HCT116 (cell line): ENCODE measurements at regions not wholly inside any gene's neighbourhood (a gene's known extent, or its start where the extent isn't known, plus 50 kb on each side); places are given as distances from the start of the nearest gene placed in this dataset.
"Not testable (repeated sequence)": the region's sequence is repeated elsewhere in the genome, so short reads cannot be mapped to it uniquely, and the experiment has no call there.

Source experiments
- ATAC-seq: fragments of 200-7000 bp; cut with Tn5 transposase; 2 replicates; pipeline ENCODE4 v1.9.1; 2020; ENCODE audit warnings: mild to moderate bottlenecking, moderate library complexity
- BruUV-seq: library from RNA; stranded (reverse); fragments of 400-500 nt; replicated peaks from 2 replicates; lab custom pipeline; 2021; lab: Mats Ljungman, UMichigan
- CTCF ChIA-PET: fragments of 300-600 bp; sonication (Branson Sonifier 250); formaldehyde crosslinking; loops from one replicate; lab custom pipeline; 2021; ENCODE audit warnings: antibody characterized with exemption; lab: Charles Lee
- POLR2A ChIA-PET: fragments of 300-600, 350-600 bp; sonication (Branson Sonifier 250); formaldehyde crosslinking; loops from one replicate; lab custom pipeline; 2021; ENCODE audit warnings: antibody characterized with exemption; lab: Charles Lee
- RAD21 ChIA-PET, 2 experiments: fragments of 300-600 bp; sonication (Branson Sonifier 250); formaldehyde crosslinking; loops; one replicate each; lab custom pipeline; 2023; ENCODE audit warnings: low total read pairs in 2 of 2; ENCODE audit not compliant: uncharacterized antibody in 2 of 2, unreplicated experiment in 2 of 2, low non-redundant PET in 1 of 2; lab: Charles Lee
- DNase-seq: peaks from one replicate; pipeline ENCODE4 v3.0.0-alpha.2; 2010; ENCODE audit warnings: low read depth, low spot score
- H2AFZ ChIP-seq: fragments of 200-600 bp; shearing (Covaris generic), sonication (generic); 2 replicates; pipeline ENCODE4 v1.6.1; 2017; ENCODE audit warnings: low read depth, mixed run types, mixed read lengths, antibody characterized with exemption, low read length; ENCODE audit not compliant: poor library complexity, severe bottlenecking
- H3K27ac ChIP-seq: 2 replicates; pipeline ENCODE4 v1.5.1; 2012; ENCODE audit warnings: low read depth, low read length
- H3K27me3 ChIP-seq: fragments of 200-600 bp; sonication (generic); 2 replicates; pipeline ENCODE4 v1.6.1; 2016; ENCODE audit warnings: mixed run types, low read length, mixed read lengths; ENCODE audit not compliant: insufficient read depth
- H3K36me3 ChIP-seq, 2 experiments: fragments of 200-500 bp in 1 of 2; fragments of 200-600 bp in 1 of 2; sonication (Bioruptor generic) in 1 of 2; sonication (generic) in 1 of 2; 2 replicates each; pipeline versions ENCODE4 v1.5.1 to v1.6.1; 2014 to 2016; ENCODE audit warnings: low read length in 2 of 2, inconsistent platforms in 1 of 2, mixed read lengths in 1 of 2, mixed run types in 1 of 2; ENCODE audit not compliant: insufficient read depth in 2 of 2, control insufficient read depth in 1 of 2
- H3K4me1 ChIP-seq, 2 experiments: fragments of 200-600 bp in 1 of 2; sonication (generic) in 1 of 2; 2 replicates each; pipeline versions ENCODE4 v1.5.1 to v1.6.1; 2012 to 2017; ENCODE audit warnings: low read length in 2 of 2, inconsistent platforms in 1 of 2, mild to moderate bottlenecking in 1 of 2, mixed read lengths in 1 of 2, mixed run types in 1 of 2, moderate library complexity in 1 of 2; ENCODE audit not compliant: insufficient read depth in 2 of 2, control insufficient read depth in 1 of 2
- H3K4me2 ChIP-seq: fragments of 200-600 bp; sonication (generic); 2 replicates; pipeline ENCODE4 v1.6.1; 2017; ENCODE audit warnings: mixed run types, low read length, mixed read lengths
- H3K4me3 ChIP-seq, 2 experiments: fragments of 200-600 bp in 1 of 2; sonication (generic) in 1 of 2; replicated peaks in 1 of 2; 2 replicates each; pipeline ENCODE4 v1.5.1; 2011 to 2016; ENCODE audit warnings: low read length in 2 of 2, control low read depth in 1 of 2, low read depth in 1 of 2, mild to moderate bottlenecking in 1 of 2, mixed read lengths in 1 of 2, mixed run types in 1 of 2
- H3K79me2 ChIP-seq: fragments of 200-600 bp; sonication (generic); 2 replicates; pipeline ENCODE4 v1.6.1; 2017; ENCODE audit warnings: mild to moderate bottlenecking, mixed run types, low read length, moderate library complexity, mixed read lengths; ENCODE audit not compliant: insufficient read depth
- H3K9ac ChIP-seq: fragments of 200-600 bp; sonication (generic); 2 replicates; pipeline ENCODE4 v1.6.1; 2016; ENCODE audit warnings: low read length, mixed read lengths
- H3K9me2 ChIP-seq: fragments of 200-600 bp; sonication (generic), shearing (Covaris generic); 2 replicates; pipeline ENCODE4 v1.6.1; 2017; ENCODE audit warnings: mixed run types, mild to moderate bottlenecking, moderate library complexity; ENCODE audit not compliant: insufficient read depth
- H3K9me3 ChIP-seq, 2 experiments: fragments of 200-500 bp in 1 of 2; fragments of 200-600 bp in 1 of 2; sonication (Bioruptor generic) in 1 of 2; sonication (generic) in 1 of 2; 2 replicates each; pipeline ENCODE4 v1.6.1; 2014 to 2017; ENCODE audit warnings: low read length in 2 of 2, mixed read lengths in 2 of 2, inconsistent platforms in 1 of 2, low read depth in 1 of 2, mild to moderate bottlenecking in 1 of 2, mixed run types in 1 of 2, moderate library complexity in 1 of 2; ENCODE audit not compliant: control insufficient read depth in 1 of 2, insufficient read depth in 1 of 2
- H4K20me1 ChIP-seq: fragments of 200-600 bp; sonication (generic), shearing (Covaris generic); 2 replicates; pipeline ENCODE4 v1.6.1; 2017; ENCODE audit warnings: mixed run types, mild to moderate bottlenecking, moderate library complexity; ENCODE audit not compliant: insufficient read depth
- intact Hi-C: fragments of 100-400 bp; cut with micrococcal nuclease; formaldehyde crosslinking; loops from 2 replicates; pipeline ENCODE4 v1.10.0; 2022

DNA sequence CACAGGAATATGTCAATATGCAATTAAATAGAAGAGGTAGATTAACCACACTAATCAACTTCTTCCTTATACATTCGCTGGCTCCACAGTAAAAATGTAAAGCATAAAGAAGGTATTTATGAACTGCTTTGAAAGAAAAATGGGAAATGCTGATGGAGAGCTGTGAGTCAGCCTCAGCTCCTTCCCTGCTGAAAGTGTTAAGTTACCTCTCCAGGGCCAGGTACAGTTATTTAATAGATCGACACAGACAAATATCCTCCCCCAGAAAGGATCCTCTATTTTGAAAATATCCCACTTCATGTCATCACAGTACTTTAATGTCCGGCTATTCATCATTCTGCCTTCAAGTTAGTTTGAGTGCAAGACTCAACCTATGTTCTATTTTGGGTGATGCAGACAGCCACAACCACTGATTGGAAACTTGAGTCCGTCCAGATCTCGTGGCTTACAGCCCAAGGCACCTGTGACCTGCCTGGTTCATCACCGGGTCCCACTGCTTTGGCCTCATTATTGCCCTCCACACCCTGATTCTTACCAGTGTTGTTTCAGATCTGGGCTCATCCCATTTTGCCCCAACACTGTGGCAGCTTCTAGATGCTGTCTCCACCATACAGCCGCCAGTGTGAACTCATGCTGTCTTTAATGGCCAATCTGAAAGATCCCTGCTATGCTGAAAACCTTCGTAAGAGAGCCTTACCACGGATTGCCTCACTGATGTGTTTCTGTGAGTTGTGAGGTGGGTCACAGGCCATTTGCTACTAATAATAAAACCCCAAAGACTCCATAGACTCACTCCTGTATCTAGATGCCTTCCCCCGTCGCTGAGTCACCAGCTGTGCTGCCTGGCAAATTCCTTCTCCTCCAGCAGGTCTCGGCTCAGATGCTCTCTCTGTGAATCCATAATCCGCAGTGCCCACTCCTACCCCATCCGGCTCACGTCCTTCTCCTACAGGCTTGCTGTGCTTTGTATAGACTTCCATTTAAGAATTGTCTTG lies 56.2 kb upstream of the DDAH1 start:
- DNase-seq, RAD21 ChIA-PET, H2AFZ ChIP-seq, H3K9me3 ChIP-seq, H3K9ac ChIP-seq, BruUV-seq, H3K4me1 ChIP-seq, CTCF ChIA-PET, H3K27me3 ChIP-seq, H4K20me1 ChIP-seq, H3K9me2 ChIP-seq, POLR2A ChIA-PET, H3K36me3 ChIP-seq, intact Hi-C loops, H3K79me2 ChIP-seq, H3K27ac ChIP-seq: not testable (repeated sequence)
- peak; percentile 93 for ATAC-seq
- peak overlapping the region; percentile 64 for H3K4me2 ChIP-seq
- H3K4me3 ChIP-seq: peak overlapping the region; percentile 4 to 18; a peak in 1 of 4 replicates

GRCh38 chr1:85522458-85522857 lies 57.5 kb upstream of the DDAH1 start:
- H3K4me2 ChIP-seq, ATAC-seq, H3K9me2 ChIP-seq, H3K4me3 ChIP-seq, H3K27me3 ChIP-seq, H4K20me1 ChIP-seq, RAD21 ChIA-PET, H3K79me2 ChIP-seq, intact Hi-C loops, H2AFZ ChIP-seq, H3K9me3 ChIP-seq, POLR2A ChIA-PET, CTCF ChIA-PET, BruUV-seq, H3K27ac ChIP-seq, DNase-seq, H3K9ac ChIP-seq, H3K36me3 ChIP-seq: not testable (repeated sequence)
- H3K4me1 ChIP-seq: peaks cover 2 to 10% of the 10 kb centered on the region in 2 experiments; a peak in 2 of 4 replicates

GRCh38 chr1:85523061-85523460 lies 57.5 kb upstream of the CCN1 start:
- H3K79me2 ChIP-seq, H3K36me3 ChIP-seq, intact Hi-C loops, POLR2A ChIA-PET, H3K4me2 ChIP-seq, BruUV-seq, H3K27me3 ChIP-seq, H3K4me3 ChIP-seq, H4K20me1 ChIP-seq, ATAC-seq, H3K9me3 ChIP-seq, DNase-seq, H3K9me2 ChIP-seq, H3K9ac ChIP-seq, H3K27ac ChIP-seq, RAD21 ChIA-PET, CTCF ChIA-PET, H2AFZ ChIP-seq: not testable (repeated sequence)
- H3K4me1 ChIP-seq: peaks cover 2 to 11% of the 10 kb centered on the region in 2 experiments; a peak in 2 of 4 replicates

DNA sequence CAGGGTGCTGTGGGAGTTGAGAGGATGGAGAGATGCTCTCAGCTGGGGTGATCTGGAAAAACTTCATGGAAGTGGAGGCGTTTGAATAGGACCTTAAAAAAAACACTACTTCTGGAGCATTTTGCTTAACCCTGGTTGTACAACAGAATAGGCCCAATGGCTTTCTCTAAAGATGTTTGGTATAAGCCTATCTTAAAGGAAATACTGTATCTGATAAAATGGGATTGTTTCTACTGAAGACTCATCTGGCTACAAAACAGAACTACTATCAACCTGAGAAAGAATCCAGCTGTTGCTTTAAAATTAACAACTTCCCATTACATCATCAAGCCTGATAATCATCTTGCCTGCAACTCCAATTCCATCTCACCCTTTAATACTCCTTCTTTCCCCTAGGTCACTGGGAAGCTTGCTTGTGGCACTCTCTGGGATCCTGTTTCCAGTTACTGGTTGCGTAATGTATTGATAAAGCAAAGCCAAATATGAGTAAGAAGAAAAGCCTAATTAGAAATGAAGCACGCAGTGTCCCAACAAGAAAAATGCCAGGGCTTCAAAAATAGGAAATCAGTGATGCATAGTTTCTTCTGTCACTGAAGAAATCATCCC lies 56.2 kb upstream of the CCN1 start:
- H3K9me3 ChIP-seq, H3K4me3 ChIP-seq, H3K27me3 ChIP-seq, H4K20me1 ChIP-seq, POLR2A ChIA-PET, H3K9ac ChIP-seq, H3K9me2 ChIP-seq, H3K79me2 ChIP-seq, ATAC-seq, H3K36me3 ChIP-seq, H2AFZ ChIP-seq, DNase-seq, BruUV-seq, H3K4me2 ChIP-seq, CTCF ChIA-PET, intact Hi-C loops, RAD21 ChIA-PET, H3K27ac ChIP-seq: not testable (repeated sequence)
- peaks cover 2 to 11% of the 10 kb centered on the region in 2 experiments; a peak in 2 of 4 replicates for H3K4me1 ChIP-seq
